Forelimb muscle (tissue), 1 donor: ENCODE measurements at regions not wholly inside any gene's neighbourhood (a gene's known extent, or its start where the extent isn't known, plus 50 kb on each side); places are given as distances from the start of the nearest gene placed in this dataset.
"Not testable (repeated sequence)": the region's sequence is repeated elsewhere in the genome, so short reads cannot be mapped to it uniquely, and the experiment has no call there.

Experiments used
- DNase-seq: peaks from one replicate; pipeline ENCODE4 v3.0.0-alpha.2; 2013; ENCODE audit warnings: low read depth

GRCh38 chr1:30569384-30569783, 154.0 kb downstream of the MATN1 start:
- DNase-seq: no peak

- DNase-seq: no peak
These were observed 160.8 kb downstream of the MATN1 start for GRCh38 chr1:30562559-30562958.

- no peak for DNase-seq
These were observed 171.8 kb downstream of the MATN1 start for GRCh38 chr1:30551603-30552002.

GRCh38 chr1:30550365-30551220, 172.8 kb downstream of the MATN1 start:
- no peak for DNase-seq

- not testable (repeated sequence) for DNase-seq
These were observed 173.5 kb downstream of the MATN1 start for GRCh38 chr1:30549872-30550271.

- DNase-seq: no peak
These were observed 175.1 kb downstream of the MATN1 start for GRCh38 chr1:30548294-30548693.

- DNase-seq: not testable (repeated sequence)
These were observed 176.1 kb downstream of the MATN1 start for GRCh38 chr1:30547326-30547725.

- no peak for DNase-seq
These were observed 178.0 kb downstream of the MATN1 start for GRCh38 chr1:30545365-30545764.

GRCh38 chr1:30541721-30542485, 181.5 kb downstream of the MATN1 start:
- DNase-seq: no peak

- DNase-seq: no peak
These were observed 182.7 kb downstream of the MATN1 start for GRCh38 chr1:30540611-30541192.

GRCh38 chr1:30539884-30540283, 183.5 kb downstream of the MATN1 start:
- DNase-seq: no peak

- DNase-seq: no peak
These were observed 184.2 kb downstream of the MATN1 start for GRCh38 chr1:30538993-30539867.

- DNase-seq: no peak
These were observed 185.0 kb downstream of the MATN1 start for GRCh38 chr1:30538226-30538992.

GRCh38 chr1:30537279-30537678, 186.1 kb downstream of the MATN1 start:
- DNase-seq: no peak

GRCh38 chr1:30536530-30536929, 186.9 kb downstream of the MATN1 start:
- no peak for DNase-seq

GRCh38 chr1:30535595-30536325, 187.6 kb downstream of the MATN1 start:
- no peak for DNase-seq

- no peak for DNase-seq
These were observed 188.8 kb downstream of the MATN1 start for GRCh38 chr1:30534551-30534940.

GRCh38 chr1:30533796-30534550, 189.4 kb downstream of the MATN1 start:
- no peak for DNase-seq

GRCh38 chr1:30533141-30533540, 190.2 kb downstream of the MATN1 start:
- DNase-seq: no peak
